Stimulated activated naive CD4-positive, alpha-beta T cell (primary cell): ENCODE measurements at regions not wholly inside any gene's neighbourhood (a gene's known extent, or its start where the extent isn't known, plus 50 kb on each side); places are given as distances from the start of the nearest gene placed in this dataset.

ENCODE experiments used
- DNase-seq, 6 experiments: peaks; one replicate each; lab custom pipeline; 2025; lab: John Stamatoyannopoulos, UW

DNA sequence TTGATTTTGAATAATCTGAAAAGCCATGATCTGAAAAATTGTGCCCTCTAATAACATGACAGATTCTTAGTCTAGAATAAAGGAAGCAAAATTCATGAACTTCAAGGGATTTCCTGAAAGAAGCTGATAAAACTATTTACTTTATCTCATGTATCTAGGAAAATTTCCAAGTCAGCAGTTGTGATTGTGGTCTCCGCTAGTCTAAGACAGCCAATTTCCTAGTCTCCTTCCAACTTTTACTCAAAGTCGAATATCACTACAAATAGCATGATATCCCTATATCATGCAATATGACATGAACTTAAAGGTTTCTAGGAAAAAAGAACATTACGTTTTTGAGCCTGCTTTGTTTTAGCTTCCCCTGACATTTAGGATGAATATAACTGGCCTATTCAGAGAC lies 202.1 kb upstream of the GHITM start:
- no peak for DNase-seq

DNA sequence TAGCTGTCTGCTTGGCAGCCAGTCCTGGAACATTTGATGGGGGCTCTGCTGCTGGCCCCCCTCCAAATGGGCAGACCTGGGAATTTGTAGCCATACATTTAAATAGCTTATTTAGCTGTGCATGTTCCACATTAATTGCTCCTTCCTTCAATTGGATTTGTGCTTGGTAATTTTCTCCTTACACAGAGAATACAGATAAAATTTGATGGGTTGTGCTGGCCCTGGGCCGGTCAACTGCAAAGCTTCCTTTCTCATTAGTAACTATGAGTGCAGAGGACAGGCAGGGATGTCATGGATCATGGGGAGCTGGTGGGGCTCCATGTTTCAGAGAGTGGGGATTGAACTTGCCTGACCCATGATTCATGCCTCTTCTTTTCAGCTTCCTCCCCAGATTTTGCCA lies 201.5 kb upstream of the GHITM start:
- no peak for DNase-seq

DNA sequence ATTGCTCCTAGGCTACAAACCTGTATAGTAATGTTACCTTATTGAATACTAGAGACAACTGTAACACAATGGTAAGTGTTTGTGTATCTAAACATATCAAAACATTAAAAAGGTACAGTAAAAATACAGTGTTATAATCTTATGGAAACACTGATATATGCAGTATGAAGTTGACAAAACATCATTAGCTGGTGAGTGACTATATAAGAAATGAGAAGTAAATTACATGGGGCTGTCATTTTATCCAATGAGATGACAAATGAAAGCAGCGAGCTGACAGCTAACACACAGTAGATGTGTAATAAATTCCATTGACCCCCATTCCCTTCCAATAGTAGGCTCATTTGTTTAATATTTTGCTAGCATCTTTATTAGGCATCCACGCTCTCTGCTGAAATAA lies 198.1 kb upstream of the GHITM start:
- no peak for DNase-seq

DNA sequence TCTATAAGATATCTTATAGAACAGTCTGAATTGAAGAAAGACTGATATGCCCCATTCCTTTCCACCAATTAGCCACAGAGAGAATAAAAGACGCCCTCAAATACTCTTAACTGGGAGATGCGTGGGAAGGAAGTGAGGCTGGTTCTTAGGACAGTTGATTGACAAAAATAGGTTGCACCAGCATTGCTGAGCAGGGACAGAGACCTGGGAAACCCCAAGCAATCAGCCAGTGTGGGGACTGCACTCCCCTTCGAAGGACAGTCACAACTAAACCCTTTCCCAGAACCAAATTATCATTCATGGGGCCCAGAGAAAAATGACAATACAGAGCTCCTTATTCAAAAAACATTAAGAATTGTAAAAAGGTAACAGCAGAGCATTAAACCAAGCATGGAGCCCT lies 196.9 kb upstream of the GHITM start:
- no peak for DNase-seq

DNA sequence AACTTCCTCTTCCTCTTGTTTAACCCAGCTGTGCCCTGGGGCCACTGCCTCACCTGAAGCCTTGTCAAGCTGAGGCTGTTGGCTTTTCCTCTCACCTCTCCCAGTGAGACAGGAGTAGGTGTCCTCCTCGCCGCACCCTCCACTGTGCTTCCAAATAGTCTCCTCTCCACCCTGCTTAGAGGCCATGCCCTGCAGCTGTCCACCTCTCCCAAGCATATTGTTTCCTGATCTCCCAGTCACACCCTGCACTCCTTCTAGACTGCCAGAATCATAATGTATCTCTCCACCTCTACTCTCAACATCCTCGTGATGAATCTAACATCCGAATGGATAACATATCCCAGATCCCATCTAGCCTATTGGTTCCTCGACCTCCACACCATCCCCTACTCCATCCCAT lies 196.3 kb upstream of the GHITM start:
- no peak for DNase-seq

DNA sequence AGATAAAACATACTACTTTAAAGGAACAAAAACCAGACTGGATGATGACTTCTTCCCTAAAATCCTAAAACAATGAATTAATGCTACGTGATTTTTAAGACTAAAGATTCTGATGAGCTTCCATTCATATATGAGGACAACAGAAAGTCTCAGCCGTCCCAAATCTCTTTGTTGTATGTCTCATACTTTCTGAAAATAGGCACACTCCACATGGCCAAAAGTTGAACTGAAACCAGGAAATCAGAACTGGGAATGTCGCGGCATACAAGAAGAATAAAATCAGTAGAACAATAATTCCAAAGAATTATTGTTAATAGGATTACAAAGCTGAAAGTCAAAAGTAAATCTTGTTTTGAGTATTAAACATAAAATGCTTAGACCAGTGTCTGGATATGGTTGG lies 195.4 kb upstream of the GHITM start:
- DNase-seq: no peak

DNA sequence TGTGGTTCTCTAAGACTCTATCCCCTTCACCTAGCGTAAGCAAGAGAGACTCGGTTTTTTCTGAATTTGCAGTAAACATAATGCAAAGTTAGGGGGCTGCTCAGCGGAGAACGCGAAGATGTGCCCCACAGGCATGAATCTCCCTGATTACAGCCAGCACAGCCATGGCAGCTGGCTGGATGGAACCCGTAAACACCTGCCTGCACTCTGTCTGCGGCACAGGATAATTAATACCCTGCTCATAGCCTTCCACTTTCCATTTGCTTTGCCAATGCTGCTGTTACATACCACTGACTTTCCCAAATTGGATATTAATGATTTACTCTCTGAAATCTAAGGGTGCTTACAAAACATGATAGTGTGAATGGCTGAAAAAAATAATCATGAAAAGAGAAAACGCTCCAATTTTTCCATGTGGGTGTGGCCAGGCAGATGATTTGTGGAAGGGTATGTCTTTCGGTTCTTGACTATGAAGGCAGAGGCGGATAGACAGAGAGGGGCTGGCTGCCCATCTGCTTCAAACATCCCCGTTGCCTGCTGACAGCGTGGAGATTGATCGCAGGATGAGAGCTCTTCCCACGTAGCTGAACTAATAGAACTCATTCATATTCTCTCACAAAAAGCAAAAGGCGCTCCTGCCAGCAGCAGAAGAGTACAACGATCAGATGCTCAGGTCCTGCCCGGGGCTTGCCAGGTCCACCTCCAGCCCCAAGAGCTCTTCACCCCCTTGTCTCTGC lies 193.2 kb upstream of the GHITM start:
- no peak for DNase-seq

DNA sequence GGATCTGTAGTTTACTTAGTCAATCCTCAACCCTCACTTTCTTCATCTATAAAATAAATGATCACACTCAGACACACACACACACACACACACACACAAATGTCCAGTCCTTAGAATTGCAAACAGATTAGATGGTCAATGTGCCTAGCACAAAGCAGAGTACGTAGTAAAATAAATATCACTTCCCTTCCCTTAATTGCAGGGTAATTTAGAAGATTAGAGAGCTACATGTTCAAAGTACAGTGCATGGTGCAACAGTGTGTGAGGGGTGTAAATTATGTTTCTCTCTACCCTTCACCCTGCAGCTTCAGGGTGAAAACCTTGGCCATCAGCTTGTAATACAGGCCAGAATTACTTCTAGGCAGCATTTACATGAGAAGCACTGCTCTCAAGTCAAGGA lies 187.0 kb upstream of the GHITM start:
- no peak for DNase-seq

DNA sequence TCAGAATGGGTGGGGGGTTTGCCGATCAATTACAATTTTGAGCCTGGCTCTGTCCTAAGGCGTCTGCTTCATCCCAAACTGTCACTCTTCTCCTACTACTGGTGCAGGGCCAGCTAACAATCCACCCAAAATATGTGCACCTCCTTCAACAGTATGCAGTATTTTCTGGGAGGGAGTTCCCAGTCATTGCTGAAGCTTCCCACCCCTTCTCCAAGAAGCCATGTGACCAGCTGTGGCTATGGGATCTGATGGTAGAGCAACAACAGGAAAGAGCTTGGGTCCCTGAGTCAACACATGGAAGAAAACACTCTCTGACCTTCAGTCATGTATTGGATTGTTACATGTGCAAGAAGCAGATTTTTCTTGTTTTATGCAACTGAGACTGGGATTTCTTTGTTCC lies 185.7 kb upstream of the GHITM start:
- no peak for DNase-seq

DNA sequence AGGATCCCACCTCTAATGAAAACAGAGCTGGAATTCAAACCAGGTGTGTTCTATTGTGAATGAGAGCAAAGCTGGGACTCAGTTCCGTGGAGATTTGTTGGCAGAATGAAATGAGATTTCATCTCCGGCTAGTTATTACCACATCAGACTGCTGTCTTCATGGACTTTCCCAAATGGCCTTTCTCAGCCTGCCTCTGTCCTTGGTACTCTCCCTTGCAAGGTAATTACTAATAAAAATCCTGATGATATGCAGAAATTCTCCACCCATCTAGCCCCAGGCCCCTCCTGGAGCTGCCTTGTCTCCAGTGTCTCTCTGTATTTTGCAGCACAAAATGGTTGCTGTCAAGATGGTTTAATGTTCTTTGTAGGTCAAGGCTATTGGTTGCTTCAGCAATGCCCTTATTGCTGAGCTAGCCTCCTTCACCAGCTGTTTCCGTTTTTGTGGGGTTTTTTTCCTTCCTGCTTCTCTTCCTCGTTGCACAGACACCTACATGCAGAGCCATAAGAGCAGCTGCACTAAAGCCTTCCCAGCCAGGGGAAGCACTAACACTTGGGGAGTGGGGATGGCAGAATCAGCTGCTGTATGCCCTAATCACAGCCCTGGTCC lies 185.0 kb upstream of the GHITM start:
- DNase-seq: no peak

DNA sequence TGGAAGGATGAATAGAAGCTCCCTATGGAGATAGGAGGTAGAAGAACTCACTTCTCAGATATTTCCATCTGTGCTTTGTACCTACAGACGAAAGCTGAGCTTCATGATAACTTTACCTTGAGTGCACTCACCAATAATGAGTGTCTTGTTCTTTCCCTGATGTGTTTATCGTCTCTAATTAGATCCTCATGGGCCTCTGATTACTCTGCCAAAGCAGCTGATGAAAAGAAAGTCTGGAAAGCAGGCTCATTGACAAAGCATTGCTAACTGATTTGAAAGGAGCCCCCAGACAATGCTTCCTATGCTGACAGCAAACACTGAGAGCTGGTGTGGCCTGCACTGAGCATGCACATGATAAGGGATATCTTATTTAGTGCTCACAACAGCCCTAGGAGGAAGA lies 183.9 kb upstream of the GHITM start:
- no peak for DNase-seq

DNA sequence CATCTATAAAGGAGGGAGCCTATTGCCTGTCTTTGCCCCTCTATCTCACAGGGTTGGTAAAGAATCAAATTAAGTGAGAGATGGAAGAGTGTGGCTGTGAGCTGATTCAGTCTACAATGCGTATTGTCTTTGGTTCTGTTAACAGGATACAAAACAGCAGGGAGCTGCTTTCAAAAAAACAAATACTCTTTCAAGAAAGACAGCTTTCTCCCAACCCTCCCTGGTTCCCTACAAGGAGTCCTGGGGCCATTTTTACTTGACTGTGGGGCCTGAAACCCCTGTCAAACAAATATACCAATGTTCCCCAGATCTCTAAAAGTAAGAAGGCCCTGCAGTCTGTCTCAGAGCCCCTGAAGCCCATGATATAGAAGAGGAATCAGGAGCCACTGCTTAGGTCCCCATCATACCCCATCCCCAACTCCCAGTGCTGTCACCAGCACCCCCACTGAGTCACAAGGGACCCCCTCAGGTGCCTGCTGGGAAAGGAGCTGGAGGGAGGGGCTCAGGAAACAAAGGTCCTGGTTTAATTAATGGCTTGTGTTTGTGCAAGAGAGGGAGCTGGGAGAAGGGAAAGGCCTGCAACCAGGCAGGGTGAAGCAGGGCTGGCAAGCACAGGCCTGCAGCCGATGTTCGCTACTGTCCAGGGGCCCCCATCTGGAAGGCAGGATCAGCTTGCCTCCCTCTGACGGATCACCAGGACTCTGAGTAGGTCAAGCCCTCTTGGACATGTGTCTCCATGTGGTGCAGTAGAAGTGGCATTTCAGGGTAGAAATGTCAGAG lies 182.0 kb upstream of the GHITM start:
- no peak for DNase-seq

DNA sequence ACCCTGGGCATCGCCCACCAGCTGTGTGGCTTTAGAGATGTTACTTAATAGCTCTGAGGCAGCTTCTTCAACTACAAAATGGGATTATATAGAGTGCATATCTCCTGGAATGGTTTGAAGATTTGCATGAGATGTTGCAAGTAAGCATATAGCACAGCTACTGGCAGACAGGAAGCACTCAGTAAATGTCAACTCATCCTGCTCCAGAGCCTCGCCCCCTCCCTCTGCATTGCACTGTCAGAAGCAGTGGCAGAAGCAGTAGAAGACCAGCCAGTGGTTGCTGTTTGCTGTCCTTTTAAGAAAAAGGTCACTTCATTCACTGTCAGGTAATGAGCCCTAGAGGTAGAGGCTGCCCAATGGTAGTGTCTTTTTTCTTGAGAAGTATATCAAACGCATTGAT lies 180.0 kb upstream of the GHITM start:
- no peak for DNase-seq

DNA sequence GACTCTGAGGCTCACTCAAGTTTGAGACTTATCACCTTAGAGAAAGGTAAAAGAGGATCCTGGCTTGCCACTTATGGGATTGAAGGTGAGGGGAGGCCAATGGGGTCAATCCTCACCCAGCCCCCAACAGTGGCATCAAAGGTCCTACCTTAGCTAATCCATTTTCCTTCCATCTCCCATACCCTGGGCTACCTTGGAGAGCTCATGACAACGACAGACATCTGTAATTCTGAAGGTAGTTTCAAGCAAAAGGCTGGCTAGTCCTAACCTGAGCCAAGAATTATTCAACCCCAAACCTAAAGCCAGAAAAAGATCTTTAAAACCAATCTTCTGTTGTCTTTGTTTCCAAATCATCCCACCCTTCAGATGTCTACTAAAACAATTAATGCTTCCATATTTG lies 179.2 kb upstream of the GHITM start:
- no peak for DNase-seq

DNA sequence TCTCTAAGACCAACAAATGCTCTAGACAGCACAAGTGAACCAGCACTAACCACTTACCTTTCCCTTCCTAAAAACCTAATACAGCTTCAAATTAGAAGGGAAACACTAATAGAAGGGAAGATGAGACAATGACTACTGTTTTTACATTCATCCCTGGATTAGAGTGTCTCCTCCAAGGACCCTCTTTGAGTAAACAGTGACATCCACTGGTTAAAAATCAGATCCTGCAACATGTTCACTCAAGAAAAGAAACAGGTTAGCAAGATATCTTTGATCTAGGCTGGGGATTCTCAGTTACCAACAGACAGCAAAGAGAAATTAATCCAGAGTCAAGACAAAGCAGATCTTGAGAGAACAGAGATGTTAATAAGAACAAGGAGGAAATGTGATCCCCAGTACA lies 177.7 kb upstream of the GHITM start:
- DNase-seq: no peak

DNA sequence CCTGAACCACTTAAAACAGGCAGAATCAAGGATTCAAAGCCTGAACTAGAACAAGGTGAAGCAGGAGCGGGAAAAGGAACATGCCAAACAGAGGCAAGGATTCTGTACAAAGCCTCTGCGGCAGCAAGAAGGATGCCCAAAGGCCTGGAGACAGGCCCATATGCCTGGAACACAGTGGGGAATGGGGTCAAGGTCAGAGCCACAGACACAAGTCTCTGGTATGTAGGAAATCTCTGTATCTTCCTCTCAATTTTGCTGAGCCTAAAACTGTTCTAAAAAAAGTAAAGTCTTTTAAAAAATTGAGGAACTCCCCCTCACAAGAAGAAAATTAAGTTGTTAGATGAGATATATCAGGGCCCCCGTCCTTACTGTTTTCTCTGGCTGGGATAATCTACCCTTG lies 175.9 kb upstream of the GHITM start:
- no peak for DNase-seq

DNA sequence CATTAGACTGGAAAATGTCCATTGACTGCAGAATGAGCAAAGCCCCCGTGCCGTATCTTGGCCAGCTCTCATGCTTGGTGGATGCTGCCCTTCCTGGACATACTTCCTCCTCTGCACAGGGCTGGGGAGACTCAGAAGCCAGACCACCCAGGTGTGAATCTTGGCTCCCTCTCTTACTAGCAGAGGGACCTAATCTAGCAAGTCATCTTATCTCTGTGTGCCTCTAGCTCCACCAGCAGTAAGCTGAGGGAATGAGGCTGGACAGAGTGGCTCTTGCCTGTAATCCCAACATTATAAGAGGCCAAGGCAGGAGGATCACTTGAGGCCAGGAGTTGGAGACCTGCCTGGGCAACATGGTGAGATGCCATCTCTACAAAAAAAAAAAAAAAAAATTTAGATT lies 173.8 kb upstream of the GHITM start:
- no peak for DNase-seq

DNA sequence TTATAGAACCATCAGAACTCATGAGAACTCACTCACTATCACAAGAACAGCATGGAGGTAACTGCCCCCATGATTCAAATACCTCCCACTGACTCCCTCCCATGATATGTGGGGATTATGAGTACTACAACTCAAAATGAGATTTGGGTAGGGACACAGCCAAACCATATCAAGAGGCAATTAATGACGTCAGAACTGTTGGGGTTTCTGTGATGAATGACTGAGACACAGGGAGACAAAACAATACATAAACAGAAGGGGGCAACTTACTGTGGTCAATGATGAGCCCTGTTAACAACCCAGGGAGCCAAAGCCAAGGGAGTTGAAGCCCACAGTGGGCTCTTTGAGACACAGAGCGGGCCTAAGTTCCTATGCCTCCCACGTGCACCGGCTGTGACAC lies 171.3 kb upstream of the GHITM start:
- DNase-seq: no peak

DNA sequence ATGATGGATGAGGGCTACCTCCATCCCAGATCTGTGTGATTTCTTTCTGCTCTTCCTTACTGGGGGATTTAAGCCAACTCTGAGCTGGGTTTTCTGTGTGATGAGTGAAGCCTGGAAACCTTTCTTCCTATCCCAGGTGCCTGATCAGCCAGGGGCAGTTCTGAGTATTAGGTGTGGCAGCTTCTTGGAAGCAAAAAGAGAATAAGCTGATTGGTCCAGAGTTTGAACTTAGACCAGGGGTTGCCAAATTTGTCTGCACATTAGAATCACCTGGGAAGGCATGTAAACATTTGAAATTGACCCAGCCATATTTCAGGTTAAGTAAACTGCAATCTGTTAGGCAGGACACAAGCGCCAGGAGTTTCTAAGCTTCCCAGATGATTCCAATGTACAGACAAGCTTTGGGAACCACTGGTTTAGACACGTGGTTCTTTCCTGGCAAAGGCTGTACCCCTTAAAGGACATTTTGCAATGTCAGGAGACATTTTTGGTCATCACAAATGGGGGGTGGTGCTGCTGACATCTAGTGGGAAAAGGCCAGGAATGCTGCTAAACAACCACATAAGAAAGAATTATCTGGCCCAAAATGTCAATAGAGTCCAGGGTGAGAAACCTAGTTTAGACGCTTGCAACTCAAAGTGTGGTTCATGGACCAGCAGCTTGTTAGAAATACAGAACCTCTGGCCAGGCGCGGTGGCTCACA lies 160.5 kb upstream of the GHITM start:
- no peak for DNase-seq

DNA sequence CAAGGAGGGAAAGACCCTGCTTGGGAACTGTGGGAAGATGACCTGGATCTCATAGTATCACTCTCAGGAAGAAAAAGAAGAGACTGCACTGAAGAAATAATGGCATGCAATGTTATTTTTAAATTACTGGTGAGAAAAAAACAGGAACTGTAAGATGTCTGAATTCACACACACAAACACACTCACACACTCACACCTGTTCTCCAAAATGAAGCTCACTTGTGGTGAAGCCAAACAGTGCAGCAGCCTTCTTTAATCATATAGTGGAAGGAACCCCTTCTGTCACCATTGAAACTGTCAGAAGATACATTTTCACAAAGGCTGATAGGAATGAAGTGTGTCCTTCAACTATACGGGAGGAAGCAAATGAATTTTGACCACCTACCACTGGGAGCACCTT lies 156.5 kb upstream of the GHITM start:
- no peak for DNase-seq

DNA sequence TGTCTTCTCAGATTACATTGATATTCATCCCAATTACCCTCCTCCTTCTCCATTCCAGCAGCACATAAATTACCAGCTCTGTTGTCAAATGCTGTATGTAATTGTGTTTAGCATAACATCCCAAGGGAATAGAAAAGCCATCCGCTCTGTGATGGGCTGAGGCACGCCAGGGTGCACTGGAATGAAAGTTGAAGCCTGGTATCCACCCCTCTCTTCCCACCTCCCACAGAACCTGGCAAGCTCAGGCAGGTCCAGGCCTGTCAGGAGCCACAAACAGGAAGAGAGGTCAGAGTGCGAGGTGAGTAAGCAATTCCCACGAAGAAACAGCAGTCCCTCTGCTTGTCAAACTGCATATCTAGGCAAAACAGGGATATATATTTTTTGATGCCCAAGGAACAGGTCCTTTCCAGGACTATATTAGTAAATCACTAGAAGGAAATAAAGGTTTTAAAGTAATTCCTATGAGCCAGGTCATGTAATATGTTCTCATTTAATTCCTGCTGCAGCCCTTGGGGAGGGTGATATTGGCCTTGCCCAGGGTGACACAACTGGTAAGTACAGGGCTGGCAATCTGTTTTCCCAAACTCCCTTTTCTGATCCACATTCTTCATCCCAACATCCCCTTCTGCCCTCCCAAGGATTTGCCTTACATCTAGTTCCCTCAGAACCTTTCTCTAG lies 155.6 kb upstream of the GHITM start:
- no peak for DNase-seq

DNA sequence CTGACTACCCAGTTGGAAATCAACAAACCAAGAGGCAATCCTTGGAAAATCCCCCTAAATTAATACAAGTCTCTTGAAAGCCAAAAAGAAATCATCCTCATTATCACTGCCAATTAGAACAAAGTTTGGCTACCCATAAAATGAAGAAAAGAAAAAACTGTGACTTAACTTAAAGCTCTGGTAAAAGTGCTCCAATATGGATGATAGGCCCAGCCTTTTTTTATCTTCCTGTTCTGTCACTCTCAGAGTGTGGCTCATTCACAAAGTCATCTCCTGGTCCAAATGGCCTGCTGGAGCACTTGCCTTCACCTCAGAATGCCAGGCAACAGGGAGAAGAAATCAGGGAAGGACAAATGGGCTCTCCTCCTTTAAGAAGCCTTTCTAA lies 155.1 kb upstream of the GHITM start:
- no peak for DNase-seq
